HS-5 (cell line): ENCODE measurements at regions not wholly inside any gene's neighbourhood (a gene's known extent, or its start where the extent isn't known, plus 50 kb on each side); places are given as distances from the start of the nearest gene placed in this dataset.
"Not testable (repeated sequence)": the region's sequence is repeated elsewhere in the genome, so short reads cannot be mapped to it uniquely, and the experiment has no call there.

Source experiments
- DNase-seq: peaks from one replicate; pipeline ENCODE4 v3.0.0-alpha.2; 2012; ENCODE audit warnings: low read depth

DNA sequence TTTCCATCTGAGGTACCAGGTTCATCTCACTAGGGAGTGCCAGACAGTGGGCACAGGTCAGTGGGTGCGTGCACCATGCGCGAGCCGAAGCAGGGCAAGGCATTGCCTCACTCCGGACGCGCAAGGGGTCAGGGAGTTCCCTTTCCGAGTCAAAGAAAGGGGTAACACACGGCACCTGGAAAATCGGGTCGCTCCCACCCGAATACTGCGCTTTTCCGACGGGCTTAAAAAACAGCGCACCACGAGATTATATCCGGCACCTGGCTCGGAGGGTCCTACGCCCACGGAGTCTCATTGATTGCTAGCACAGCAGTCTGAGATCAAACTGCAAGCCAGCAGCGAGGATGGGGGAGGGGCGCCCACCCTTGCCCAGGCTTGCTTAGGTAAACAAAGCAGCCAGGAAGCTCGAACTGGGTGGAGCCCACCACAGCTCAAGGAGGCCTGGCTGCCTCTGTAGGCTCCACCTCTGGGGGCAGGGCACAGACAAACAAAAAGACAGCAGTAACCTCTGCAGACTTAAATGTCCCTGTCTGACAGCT lies 242.5 kb downstream of the CYLC2 start:
- not testable (repeated sequence) for DNase-seq

DNA sequence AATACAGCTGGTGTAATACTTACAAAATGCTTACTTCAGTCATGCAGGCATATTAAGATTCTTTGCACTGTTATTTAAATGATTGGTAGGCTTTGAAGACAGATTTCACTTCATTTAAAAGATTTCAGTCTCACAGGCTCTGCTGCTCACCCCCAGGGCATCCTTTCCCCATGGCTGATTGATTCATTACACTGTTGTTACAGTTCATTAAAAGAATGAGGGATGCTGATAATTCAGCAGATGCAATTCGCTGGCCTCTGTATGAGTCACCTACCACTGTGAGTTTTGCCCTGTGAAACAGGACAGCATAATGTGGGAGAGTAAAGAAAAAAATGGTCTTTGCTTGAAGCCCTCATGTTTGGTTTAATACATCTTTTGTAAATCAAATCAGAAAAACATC lies 246.9 kb downstream of the CYLC2 start:
- DNase-seq = peak; percentile 9

DNA sequence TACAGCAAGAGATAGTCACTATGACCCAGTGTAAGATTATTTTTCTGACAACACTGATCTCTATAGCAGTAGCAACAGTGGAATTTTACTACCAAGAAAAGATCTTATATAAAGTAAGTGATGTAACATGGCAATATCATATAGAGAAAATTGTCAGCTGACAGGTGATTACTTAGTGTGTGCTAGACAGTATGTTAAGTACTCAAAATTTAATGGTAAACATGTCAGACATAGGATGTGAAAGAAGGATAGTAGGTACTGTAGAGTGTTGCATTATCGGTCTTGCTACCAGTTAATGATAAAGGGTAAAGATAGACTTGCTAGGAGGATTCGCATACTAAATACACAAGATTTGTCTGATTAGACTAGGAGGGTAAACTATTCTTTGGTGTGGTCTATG lies 247.4 kb downstream of the CYLC2 start:
- DNase-seq = no peak

DNA sequence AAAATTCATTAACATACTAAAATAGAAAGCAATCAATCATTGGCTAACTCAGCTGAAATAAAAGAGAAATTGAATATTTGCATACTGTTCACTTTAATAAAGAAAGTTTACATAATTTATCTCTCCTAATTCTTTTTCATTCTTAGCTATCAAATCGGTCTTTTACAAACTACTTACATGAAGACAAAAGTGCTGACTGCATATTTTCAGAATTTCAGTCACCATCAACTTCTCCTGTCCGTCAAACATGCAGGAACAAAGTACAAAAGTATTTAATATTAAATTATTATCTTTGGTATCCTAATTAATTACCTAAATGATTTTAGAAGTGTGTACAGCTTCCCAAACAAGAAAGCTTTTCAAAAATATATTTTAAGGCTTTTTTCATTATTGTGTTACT lies 248.4 kb downstream of the CYLC2 start:
- DNase-seq = no peak

DNA sequence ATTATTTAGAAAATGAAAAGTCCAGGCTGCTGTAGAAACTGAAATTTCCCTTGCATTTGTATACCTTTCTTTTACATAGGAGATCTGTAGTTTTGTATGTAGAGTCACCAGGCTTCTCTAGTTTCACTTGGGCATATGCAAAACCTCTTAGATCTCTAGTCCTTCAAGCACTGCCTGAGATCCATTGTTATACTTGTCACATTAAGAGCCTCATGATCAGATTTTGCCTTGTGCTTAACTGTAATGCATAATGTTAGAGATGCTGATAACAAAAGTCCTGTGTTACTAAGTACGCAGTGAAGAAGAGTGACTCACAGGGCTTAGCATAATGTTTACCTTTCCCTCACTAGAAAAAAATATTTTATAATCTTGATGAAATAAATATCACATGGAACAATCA lies 250.2 kb downstream of the CYLC2 start:
- no peak for DNase-seq

DNA sequence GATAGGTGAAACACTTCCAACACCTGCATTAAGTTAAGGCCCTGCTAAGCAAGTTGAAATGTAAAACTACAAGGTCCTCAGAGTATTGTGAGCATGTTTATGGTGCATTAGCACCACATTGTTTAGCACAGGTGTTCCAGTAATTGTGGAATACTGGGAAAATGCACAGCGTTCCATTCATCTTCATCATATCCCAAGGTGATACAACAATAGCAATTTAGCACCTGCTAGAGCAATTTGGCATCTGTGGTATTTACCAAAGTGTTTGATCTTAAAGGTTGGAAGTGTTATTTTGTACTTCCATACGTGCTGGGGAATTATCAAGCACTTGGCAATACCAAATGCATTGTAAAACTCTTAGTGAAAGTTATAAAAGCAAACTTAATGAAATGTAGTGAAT lies 266.8 kb downstream of the CYLC2 start:
- no peak for DNase-seq

DNA sequence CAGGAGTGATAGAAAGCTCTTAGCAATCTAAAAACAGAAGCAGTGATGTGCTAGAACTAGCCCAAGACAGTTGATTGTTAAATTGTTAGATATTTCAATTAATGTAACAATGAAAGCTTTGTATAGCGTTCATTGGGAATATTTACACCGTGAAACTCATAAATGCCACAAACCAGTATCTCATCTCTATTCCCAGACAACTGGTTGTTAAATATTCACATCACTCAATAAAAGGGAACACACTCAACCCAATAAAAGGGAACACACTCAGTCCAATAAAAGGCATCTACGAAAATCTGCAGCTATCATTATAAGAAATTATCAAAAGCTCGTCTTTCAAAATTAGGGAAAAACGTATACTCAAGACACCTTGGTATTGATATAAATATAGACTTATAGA lies 270.9 kb downstream of the CYLC2 start:
- DNase-seq = no peak

DNA sequence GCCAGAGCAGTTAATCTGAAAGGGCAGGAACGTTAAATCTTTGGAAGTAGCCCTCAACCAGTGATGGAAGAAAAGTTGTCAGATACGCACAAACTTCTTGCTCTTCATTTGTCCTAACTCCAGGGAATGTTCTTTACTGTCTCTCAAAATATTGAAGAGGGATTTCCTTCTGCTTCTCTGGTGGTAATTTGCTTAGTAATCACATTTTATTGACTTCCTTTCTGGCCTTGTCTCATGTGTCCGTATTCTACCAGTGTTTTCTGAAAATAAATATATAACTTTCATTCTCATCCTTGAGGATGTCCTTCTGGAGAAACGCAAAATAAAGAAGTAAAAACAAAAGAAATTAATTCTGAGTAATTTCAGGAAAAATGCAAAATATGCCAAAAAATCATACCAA lies 282.1 kb downstream of the CYLC2 start:
- DNase-seq = no peak

DNA sequence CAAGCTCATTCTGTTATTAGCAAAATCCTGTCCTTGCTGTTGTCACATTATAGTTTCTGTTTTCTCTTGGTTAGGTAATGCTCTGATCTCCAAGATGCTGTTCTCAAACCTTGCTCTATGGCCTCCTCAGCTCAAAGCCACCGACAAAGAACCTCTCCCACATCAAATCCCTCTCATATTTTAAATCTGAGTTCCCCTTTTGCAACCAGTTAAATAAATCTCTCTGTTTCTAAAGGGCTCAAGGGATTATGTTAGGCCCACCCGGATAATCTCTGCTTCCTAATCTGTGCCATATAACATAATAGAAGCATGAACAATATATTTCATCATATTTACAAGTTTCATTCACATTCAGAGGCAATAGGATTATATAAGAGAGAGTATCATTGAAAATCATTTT lies 286.0 kb downstream of the CYLC2 start:
- DNase-seq = no peak

DNA sequence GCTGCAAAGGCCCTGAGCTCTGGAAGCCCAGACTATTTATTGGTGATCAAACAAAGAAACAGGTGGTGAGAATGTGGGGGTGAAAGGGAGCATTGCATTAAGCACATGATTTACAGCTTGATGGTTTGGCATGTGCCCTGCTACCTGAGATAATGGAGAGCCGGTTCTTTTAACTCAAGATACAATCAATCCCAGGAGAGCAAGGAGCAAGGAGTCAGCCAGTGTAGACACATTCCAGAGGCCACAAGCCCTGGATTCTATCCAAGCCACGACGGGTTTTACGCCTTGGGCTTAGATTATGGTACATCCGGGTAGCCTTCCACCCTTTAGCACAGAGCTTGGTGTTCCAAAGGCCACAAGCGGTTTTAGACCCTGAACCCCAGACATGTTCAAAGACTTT lies 292.2 kb downstream of the CYLC2 start:
- DNase-seq = no peak

DNA sequence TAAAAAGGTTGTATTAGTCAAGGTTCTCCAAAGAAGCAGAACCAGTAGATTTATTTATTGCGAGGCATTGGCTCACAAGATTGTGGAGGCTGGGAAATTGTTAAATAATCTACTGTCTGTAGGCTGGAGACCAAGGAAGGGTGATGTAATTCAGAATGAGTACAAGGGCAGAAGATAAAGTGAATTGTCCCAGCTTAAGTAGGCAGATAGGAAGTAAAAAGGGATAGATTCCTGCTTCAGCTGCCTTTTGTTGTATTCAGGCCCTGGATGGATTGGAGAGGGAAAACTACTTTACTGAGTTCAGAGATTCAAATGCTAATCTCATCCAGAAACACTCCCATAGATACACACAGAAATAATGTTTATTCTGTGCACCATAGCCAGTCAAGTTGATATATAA lies 301.1 kb downstream of the CYLC2 start:
- no peak for DNase-seq

DNA sequence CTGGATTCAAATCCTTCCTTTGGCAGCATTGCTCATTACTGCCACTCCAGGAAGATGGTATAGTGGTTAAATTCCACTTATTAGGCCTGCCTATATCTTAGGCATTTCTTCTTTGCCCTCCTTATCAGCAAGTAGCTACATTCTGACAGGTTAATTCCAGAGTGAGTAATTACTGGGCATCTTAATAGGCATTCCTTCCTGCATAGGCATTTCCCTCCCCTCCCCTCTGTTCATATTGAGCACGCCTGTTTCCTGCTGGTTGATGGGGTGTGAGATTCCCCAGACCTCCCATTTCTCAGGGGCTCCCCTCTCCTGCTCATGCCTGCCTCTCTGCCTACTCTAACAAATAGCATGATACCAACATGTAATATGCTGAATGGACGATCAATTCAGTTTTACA lies 305.9 kb downstream of the CYLC2 start:
- no peak for DNase-seq

DNA sequence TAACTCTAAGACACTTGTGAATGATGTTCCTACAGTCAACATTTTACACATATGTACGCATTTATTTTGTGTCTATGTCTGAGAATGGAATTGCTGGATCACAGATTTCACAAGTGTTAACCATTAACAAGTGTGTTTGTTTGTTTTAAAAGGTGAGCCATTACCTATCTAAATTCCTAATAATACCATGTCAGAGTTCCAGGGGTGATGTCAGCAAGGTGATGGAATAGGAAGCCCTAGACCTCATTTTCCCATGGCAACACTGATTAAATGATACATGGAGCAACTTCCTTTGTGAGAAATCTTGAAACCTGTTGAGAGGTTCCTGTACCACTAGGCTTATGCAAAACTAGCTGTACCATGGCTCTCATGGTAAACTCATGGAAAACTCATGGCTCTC lies 309.7 kb downstream of the CYLC2 start:
- no peak for DNase-seq

DNA sequence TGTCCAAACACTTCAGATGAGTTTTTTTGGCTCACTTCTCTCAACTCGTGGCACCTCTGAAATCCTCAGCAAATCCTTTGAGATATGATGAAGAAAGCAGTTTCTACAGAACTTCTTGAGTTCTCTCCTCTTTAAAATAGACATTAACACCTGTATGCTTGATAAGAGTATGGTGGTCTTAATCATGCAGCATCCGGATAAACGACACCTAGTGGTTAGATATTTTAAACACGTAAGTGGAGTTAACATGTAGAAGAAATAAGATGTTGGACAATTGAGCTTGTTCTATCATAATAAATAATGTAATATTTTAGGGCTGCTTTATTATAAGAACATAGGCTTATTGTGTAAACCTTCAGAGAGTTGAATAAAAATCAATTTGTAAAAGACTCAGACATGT lies 324.8 kb downstream of the CYLC2 start:
- no peak for DNase-seq

DNA sequence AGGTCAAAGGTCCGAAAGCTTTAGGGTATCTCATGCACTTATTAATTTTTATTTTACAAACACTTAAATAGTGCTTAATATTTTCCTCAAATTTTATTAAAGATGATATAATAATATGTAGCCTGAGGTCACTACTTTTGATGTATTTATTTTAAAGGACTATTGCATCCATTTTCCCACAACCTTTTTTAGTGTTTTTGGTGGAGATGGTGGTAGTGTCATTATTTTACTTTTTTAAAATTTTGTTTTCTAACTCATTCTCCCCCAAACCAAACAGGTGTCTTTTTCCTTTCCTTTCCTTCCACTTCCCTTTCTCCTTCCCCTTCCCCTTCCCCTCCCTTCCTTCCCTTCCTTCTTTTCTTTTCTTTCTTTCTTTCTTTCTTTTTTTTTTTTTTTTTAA lies 328.6 kb downstream of the CYLC2 start:
- no peak for DNase-seq

DNA sequence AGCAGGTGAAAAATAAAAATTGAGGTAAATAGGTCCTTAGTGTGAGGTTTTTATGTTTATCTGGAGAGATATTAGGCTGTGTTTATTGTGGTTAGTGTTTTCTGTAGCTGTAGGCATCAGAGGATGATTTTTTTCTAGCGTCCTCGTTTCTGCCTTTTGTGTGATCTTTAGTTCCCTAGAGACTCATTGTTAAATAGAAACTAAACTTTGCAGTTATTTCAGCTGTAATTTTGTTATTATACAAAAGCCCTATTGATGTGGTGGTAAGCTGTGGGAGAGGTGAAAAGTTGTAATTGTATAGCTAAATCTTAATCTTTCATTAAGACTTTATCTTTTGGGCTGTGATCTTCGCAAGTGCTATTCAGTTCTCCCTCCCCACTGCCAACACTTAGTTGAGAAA lies 340.3 kb downstream of the CYLC2 start:
- no peak for DNase-seq

DNA sequence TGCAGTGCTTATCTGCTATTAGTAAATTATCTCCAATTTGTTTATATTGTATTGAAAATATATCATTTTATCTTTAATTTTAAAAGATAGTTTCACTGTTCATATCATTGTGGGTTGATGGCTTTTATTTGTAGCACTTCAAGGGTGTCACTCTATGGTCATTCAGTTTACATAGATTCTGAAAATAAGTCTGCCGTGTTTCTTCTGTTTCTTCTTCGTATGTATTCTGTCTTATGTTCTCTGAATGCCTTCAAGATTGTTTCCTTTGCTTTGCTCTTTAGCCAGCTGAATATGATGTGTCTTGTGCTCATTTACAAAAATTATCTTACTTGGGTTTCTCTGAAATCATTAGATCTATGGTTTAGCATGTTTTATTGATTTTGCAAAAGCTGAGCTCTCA lies 359.9 kb downstream of the CYLC2 start:
- no peak for DNase-seq

DNA sequence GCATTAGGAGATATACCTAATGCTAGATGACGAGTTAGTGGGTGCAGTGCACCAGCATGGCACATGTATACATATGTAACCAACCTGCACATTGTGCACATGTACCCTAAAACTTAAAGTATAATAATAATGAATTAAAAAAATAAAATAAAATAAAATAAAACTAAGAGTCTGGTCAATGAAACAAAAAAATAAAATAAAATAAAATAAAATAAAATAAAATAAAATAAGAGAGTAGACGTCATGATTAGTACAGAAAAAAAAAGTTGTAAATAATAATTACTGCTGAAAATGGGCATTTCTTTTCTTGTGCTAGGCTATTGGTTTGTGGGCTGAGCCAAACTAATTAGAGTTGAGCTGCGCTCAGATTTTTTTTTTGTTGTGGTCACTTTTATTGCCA lies 362.8 kb downstream of the CYLC2 start:
- not testable (repeated sequence) for DNase-seq

DNA sequence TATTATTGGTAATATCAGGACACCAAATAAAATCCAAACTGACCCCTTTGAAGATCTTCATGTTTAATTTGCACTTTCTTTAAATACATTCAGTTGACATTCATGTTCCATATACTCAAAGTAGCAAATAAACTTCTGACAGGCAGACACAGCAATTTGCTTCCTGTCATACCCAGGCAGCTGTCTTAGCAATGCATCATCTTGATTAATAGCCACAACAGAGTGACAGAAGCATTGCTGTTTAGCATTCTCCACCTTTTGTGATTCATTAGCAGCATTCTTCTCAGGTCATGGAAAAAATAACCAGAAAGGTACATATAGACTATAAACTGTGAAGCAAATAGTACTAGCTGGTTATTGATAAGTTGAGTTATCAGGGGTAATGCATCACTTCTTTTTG lies 366.8 kb downstream of the CYLC2 start:
- DNase-seq = no peak

DNA sequence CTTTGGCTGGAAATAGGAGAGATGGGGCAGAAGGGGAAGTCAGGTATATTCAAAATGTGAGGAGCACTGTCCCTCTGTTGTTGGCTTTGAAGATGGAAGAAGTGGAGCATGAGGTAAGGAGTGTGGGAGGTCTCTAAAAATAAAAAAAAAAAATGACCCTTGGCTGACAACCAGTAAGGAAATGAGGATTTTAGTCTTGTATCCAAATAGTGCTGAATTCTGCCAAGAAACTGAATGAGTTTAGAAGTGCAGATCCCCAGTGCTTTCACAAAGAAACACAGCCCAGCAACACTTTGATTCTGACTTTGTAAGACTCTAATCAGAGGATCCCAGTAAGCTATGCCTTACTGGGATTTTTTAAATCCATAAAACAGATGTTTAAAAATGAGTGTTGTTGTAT lies 367.9 kb downstream of the CYLC2 start:
- no peak for DNase-seq

DNA sequence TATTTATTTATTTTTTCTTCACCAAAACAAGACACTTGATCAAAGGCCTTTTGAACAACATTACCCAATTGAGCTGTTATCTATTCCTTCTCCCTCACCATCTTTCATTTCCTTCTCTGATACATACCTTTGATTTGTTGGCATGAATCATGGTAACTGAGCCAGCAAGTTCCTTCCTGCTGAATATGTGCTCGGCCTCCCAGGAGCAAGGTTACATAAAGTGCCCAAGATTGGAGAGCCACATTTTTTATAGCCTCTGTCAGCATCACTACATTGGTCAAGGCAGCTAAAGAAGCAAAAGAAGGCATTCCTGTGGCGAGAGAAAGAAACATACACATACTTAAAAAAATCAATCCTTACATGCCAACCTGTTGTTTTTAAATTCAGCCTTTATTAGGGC lies 369.6 kb downstream of the CYLC2 start:
- DNase-seq = peak; percentile 92

DNA sequence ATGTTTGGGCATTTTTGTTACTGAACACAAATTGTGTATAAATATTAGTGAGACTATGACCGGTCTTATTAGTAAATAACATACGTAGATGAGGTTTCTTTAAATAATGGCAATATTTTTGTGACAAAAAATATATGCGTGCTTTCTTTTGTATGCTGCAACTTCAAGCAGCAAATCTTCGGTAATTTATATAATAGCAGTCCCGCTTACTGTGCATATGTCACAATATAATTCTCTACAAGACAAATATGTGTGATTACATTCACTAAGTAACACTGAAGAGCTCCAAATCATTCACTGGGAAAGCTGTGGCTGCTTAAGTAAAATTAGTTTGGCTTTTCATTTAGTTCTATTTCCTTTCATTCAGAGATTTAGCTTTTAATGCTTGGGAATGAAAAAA lies 376.0 kb downstream of the CYLC2 start:
- DNase-seq = no peak

DNA sequence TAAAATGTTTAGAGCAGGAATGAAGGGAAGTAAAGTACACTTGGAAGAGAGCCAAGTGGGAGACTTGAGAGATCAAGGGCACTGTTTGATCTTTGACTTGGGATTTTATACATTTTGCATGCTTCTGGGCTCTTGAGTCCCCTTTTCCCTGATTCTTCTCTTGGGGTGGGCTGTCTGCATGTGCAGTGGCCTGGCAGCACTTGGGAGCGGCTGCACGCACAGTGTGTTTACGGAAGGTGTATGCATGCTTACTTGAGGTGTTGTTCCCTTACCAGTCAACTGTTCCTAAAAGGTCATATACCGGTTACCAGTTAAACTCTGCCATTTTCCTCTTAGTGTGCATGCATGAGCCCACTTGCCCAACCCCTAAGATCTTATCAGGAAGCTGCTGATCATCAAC lies 377.7 kb downstream of the CYLC2 start:
- DNase-seq = no peak

DNA sequence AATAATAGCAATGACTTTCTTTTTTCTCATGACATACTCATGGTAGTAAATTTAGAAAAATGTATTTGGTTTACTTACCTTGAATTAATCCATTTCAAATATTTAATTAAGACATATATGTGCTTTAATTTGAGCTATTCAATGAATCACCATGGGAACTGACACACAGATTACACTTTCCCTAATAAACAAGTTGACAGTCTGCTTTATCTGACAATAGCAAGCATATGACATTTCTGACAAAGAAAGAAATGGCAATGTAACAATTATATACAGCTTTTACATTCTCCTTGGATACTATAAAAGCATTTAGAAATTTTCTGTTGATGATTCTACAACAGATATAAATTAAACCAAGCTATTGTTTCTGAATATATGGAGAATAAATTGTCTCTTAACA lies 382.5 kb downstream of the CYLC2 start:
- no peak for DNase-seq
